ENCODE measurements at regions not wholly inside any gene's neighbourhood (a gene's known extent, or its start where the extent isn't known, plus 50 kb on each side); places are given as distances from the start of the nearest gene placed in this dataset.

- TF ChIP-seq STAT6 (CRISPR knock-in tag; conservative IDR thresholded peaks at IDR 0.05; ENCODE audit: low read depth) (no peak), ZNF396 (CRISPR knock-in tag; IDR thresholded peaks at IDR 0.05; ENCODE audit: borderline replicate concordance) (no peak), ZNF425 (CRISPR knock-in tag; conservative IDR thresholded peaks at IDR 0.05) (no peak), ZNF138 (CRISPR knock-in tag; conservative IDR thresholded peaks at IDR 0.05) (no peak), TCF7 (CRISPR knock-in tag; IDR thresholded peaks at IDR 0.05; ENCODE audit: low read depth) (no peak), GRHL2 (CRISPR knock-in tag; IDR thresholded peaks at IDR 0.05; ENCODE audit: insufficient replicate concordance, severe bottlenecking) (no peak)
- TF ChIP-seq, protein P1, sequence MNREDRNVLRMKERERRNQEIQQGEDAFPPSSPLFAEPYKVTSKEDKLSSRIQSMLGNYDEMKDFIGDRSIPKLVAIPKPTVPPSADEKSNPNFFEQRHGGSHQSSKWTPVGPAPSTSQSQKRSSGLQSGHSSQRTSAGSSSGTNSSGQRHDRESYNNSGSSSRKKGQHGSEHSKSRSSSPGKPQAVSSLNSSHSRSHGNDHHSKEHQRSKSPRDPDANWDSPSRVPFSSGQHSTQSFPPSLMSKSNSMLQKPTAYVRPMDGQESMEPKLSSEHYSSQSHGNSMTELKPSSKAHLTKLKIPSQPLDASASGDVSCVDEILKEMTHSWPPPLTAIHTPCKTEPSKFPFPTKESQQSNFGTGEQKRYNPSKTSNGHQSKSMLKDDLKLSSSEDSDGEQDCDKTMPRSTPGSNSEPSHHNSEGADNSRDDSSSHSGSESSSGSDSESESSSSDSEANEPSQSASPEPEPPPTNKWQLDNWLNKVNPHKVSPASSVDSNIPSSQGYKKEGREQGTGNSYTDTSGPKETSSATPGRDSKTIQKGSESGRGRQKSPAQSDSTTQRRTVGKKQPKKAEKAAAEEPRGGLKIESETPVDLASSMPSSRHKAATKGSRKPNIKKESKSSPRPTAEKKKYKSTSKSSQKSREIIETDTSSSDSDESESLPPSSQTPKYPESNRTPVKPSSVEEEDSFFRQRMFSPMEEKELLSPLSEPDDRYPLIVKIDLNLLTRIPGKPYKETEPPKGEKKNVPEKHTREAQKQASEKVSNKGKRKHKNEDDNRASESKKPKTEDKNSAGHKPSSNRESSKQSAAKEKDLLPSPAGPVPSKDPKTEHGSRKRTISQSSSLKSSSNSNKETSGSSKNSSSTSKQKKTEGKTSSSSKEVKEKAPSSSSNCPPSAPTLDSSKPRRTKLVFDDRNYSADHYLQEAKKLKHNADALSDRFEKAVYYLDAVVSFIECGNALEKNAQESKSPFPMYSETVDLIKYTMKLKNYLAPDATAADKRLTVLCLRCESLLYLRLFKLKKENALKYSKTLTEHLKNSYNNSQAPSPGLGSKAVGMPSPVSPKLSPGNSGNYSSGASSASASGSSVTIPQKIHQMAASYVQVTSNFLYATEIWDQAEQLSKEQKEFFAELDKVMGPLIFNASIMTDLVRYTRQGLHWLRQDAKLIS (CRISPR knock-in tag; IDR thresholded peaks at IDR 0.05; ENCODE audit: borderline replicate concordance) = no peak
- TF ChIP-seq, protein P2, sequence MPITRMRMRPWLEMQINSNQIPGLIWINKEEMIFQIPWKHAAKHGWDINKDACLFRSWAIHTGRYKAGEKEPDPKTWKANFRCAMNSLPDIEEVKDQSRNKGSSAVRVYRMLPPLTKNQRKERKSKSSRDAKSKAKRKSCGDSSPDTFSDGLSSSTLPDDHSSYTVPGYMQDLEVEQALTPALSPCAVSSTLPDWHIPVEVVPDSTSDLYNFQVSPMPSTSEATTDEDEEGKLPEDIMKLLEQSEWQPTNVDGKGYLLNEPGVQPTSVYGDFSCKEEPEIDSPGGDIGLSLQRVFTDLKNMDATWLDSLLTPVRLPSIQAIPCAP (CRISPR knock-in tag; IDR thresholded peaks at IDR 0.05) = no peak
Observed at GRCh38 chr2:163397451-163397850, 338.4 kb downstream of the FIGN start (continued).

- Mint-ChIP-seq H3K4me3 (no peak overlapping the region), H3K27me3 (ENCODE audit: low read depth) (no peaks in the 10 kb centered on the region), H3K4me1 (no peaks in the 10 kb centered on the region), H3K36me3 (no peaks in the 10 kb centered on the region), H3K27ac (no peak overlapping the region), H3K9me3 (no peaks in the 10 kb centered on the region)
- CTCF ChIA-PET = no interaction called here
- no peak for DNase-seq (ENCODE audit: low spot score)
- POLR2A ChIA-PET = no interaction called here
- ATAC-seq = no peak
- TF ChIP-seq ZNF281 (CRISPR knock-in tag; IDR thresholded peaks at IDR 0.05) (no peak), RORB (CRISPR knock-in tag; IDR thresholded peaks at IDR 0.05) (no peak), RELA (CRISPR knock-in tag; IDR thresholded peaks at IDR 0.05; ENCODE audit: borderline replicate concordance) (no peak), ZNF121 (CRISPR knock-in tag; IDR thresholded peaks at IDR 0.05) (no peak), ATF1 (CRISPR knock-in tag; IDR thresholded peaks at IDR 0.05) (no peak), PRDM15 (CRISPR knock-in tag; IDR thresholded peaks at IDR 0.05) (no peak), GRHL2 (CRISPR knock-in tag; IDR thresholded peaks at IDR 0.05; ENCODE audit: insufficient replicate concordance, severe bottlenecking) (no peak), TEAD1 (CRISPR knock-in tag; IDR thresholded peaks at IDR 0.05) (no peak), ZBTB21 (CRISPR knock-in tag; IDR thresholded peaks at IDR 0.05; ENCODE audit: borderline replicate concordance) (no peak)
- TF ChIP-seq, protein P3, sequence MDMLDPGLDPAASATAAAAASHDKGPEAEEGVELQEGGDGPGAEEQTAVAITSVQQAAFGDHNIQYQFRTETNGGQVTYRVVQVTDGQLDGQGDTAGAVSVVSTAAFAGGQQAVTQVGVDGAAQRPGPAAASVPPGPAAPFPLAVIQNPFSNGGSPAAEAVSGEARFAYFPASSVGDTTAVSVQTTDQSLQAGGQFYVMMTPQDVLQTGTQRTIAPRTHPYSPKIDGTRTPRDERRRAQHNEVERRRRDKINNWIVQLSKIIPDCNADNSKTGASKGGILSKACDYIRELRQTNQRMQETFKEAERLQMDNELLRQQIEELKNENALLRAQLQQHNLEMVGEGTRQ (CRISPR knock-in tag; IDR thresholded peaks at IDR 0.05) = no peak
- TF ChIP-seq, protein P4, sequence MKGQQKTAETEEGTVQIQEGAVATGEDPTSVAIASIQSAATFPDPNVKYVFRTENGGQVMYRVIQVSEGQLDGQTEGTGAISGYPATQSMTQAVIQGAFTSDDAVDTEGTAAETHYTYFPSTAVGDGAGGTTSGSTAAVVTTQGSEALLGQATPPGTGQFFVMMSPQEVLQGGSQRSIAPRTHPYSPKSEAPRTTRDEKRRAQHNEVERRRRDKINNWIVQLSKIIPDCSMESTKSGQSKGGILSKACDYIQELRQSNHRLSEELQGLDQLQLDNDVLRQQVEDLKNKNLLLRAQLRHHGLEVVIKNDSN (CRISPR knock-in tag; IDR thresholded peaks at IDR 0.05) = no peak
Observed at GRCh38 chr2:163395602-163396001, 340.2 kb downstream of the FIGN start.

Data from WTC11 (cell line).